ENCODE measurements at regions not wholly inside any gene's neighbourhood (a gene's known extent, or its start where the extent isn't known, plus 50 kb on each side); places are given as distances from the start of the nearest gene placed in this dataset.

DNA sequence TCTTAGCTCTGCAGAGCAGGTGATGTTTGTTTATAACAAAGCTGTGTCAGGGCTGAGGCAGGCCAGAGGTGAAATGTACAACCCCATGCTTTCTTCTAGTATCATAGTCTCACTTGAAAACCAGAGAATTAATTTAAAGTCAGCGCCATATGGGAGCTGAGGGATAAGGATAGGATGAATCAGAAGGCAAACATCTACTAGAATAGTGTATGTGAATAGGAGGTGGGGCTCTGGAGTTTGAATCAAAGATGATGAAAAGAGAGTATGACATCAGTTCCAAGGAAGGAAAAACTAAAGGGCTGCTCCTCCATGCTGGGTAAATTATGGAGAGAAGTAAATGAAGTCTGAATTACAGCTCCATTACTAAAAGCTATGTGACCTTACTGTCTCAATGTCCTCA lies 441.5 kb downstream of the RASEF start:
- H3K4me3 ChIP-seq (ENCODE audit: low read depth, poor library complexity, severe bottlenecking), result no peak overlapping the region
- no peak for DNase-seq (ENCODE audit: low spot score in 2 of 2)
- 91 to 94% methylated on average over 1 of the region's 1 CpG for WGBS, 2 donors
- intact Hi-C loops (cut with DNase I; ENCODE audit: low total_unique reads), result no loop called here
- no peak for TF ChIP-seq CTCF (IDR thresholded peaks at IDR 0.05)
- TF ChIP-seq POLR2A (IDR thresholded peaks at IDR 0.05), result no peak

DNA sequence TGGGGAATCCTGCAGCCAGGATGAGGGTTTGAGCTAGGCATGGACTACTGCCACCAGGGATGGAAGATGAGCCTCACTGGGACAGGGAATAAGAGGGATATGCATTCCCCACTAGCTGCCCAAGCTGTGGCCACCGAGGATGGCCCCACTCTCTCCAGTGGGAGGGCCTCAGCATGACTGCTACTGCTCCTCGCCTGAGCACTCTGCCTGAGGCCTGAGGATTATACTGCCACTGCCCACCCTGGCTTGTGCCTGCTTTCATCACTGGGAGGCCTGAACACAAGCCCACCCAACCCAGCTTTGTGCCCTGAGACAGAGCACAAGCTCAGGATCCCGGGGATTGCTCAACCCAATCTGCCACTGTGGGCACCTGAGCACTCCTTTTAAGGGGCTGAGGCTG lies 425.6 kb downstream of the RASEF start:
- intact Hi-C loops (cut with DNase I; ENCODE audit: low total_unique reads), result no loop called here
- TF ChIP-seq CTCF (IDR thresholded peaks at IDR 0.05) (no peak), POLR2A (IDR thresholded peaks at IDR 0.05) (no peak)
- no peak for DNase-seq (ENCODE audit: low spot score in 2 of 2)
- WGBS, 2 donors, result 86 to 93% methylated on average over 2 of the region's 3 CpGs
- no peak overlapping the region for H3K4me3 ChIP-seq (ENCODE audit: low read depth, poor library complexity, severe bottlenecking)

- intact Hi-C loops (cut with DNase I; ENCODE audit: low total_unique reads), result no loop called here
Observed at GRCh38 chr9:82645600-82645999, 417.3 kb downstream of the RASEF start.

GRCh38 chr9:82650368-82650767 lies 412.6 kb downstream of the RASEF start:
- WGBS, 2 donors, result 86 to 87% methylated on average over 3 of the region's 3 CpGs
- TF ChIP-seq POLR2A (IDR thresholded peaks at IDR 0.05), result no peak
- TF ChIP-seq CTCF (IDR thresholded peaks at IDR 0.05), result no peak
- no peak overlapping the region for H3K4me3 ChIP-seq (ENCODE audit: low read depth, poor library complexity, severe bottlenecking)
- DNase-seq (ENCODE audit: low spot score in 2 of 2), result no peak
- intact Hi-C loops (cut with DNase I; ENCODE audit: low total_unique reads), result no loop called here

More at GRCh38 chr9:82645600-82645999, 417.3 kb downstream of the RASEF start:
- TF ChIP-seq CTCF (IDR thresholded peaks at IDR 0.05) (no peak), POLR2A (IDR thresholded peaks at IDR 0.05) (no peak)
- DNase-seq (ENCODE audit: low spot score in 2 of 2), result no peak
- H3K4me3 ChIP-seq (ENCODE audit: low read depth, poor library complexity, severe bottlenecking), result no peak overlapping the region
- WGBS, 2 donors, result 59 to 65% methylated on average over 2 of the region's 2 CpGs

- 85 to 96% methylated on average over 1 to 2 of the region's 2 CpGs for whole genome bisulfite sequencing, 2 donors
- TF ChIP-seq CTCF (IDR thresholded peaks at IDR 0.05) (no peak), POLR2A (IDR thresholded peaks at IDR 0.05) (no peak)
- no peak overlapping the region for H3K4me3 ChIP-seq (ENCODE audit: low read depth, poor library complexity, severe bottlenecking)
- DNase-seq (ENCODE audit: low spot score in 2 of 2), result no peak
- intact Hi-C loops (cut with DNase I; ENCODE audit: low total_unique reads), result no loop called here
Observed at GRCh38 chr9:82651474-82651873, 411.5 kb downstream of the RASEF start.

GRCh38 chr9:82665324-82665723 lies 397.6 kb downstream of the RASEF start:
- intact Hi-C loops (cut with DNase I; ENCODE audit: low total_unique reads), result no loop called here
- WGBS, 2 donors, result 77 to 83% methylated on average over 3 of the region's 3 CpGs
- no peak for TF ChIP-seq POLR2A (IDR thresholded peaks at IDR 0.05)
- no peak for TF ChIP-seq CTCF (IDR thresholded peaks at IDR 0.05)
- DNase-seq (ENCODE audit: low spot score in 2 of 2), result no peak
- H3K4me3 ChIP-seq (ENCODE audit: low read depth, poor library complexity, severe bottlenecking), result no peak overlapping the region

All from lower leg skin (tissue), 4 donors.